HG03378 (cell line): ENCODE measurements at regions not wholly inside any gene's neighbourhood (a gene's known extent, or its start where the extent isn't known, plus 50 kb on each side); places are given as distances from the start of the nearest gene placed in this dataset.
"Not testable (repeated sequence)": the region's sequence is repeated elsewhere in the genome, so short reads cannot be mapped to it uniquely, and the experiment has no call there.

ENCODE experiments used
- ATAC-seq: cut with Tn5 transposase; IDR thresholded peaks from one replicate; pipeline ENCODE4 v1.9.1; 2021; ENCODE audit warnings: mild to moderate bottlenecking, moderate library complexity; ENCODE audit not compliant: unreplicated experiment

DNA sequence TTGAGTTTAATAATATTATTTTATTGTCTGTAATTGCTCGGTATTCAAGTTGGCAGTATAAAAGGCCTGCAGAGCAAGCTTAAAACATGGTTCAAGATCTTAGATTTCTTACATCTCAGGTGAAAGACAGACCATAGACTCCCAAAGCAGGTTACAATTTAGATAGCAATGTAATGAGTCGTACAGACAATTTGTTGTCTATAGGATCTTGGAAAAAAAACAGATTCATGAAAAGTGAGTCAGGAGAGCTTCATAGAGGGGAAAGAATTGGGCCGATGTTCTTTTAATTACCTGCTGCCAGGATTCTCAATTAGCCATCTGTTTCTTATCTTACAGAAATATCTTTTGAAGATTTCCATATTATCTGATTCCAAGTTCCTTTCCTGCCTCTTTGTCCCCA is 111.5 kb upstream of the IKBKE start:
- ATAC-seq = not testable (repeated sequence)

DNA sequence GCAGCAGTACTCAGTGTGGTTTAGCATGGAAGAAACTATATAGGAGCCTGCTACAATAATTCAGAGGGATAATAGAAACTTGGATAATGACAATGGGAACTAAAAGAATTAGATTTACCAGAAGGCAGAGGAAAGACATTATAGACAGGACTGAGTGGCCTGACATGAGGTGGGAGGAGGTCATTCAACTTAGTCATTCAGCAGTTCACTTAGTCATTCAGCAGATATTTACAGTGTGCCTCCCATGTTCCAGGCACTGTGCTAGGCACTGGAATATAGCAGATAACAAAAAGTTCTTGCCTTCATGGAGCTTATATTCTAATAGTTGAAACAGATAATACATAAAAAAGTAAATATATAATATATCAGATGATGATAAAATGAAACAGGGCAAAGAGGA is 110.9 kb upstream of the IKBKE start:
- ATAC-seq = not testable (repeated sequence)

DNA sequence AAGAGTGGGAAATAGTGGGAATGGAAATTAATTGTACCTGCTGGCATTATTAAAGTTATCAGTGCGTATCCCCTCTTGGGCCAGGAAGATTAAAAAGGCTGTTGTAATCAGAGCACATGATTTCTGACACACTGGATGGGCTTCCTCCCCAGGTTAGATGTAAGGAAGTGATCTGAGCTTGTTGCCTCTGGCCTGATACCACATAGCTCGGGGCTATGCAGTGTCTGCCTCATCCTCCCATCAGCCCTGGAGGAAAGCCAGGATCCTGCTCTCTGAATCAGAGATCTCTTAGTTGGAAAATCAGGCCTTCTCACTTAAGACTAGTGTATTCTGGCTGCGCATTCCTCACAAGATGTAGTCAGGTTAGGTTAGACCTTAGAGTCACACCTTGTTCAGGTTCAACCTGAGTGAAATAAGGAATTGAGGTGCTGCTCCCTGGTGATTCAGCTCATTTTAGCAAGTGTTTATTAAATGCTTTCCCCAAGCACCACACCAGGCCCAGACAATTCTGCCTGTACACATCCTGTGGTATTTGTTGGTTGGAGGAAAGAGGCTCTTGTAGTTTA is 108.2 kb upstream of the IKBKE start:
- not testable (repeated sequence) for ATAC-seq

DNA sequence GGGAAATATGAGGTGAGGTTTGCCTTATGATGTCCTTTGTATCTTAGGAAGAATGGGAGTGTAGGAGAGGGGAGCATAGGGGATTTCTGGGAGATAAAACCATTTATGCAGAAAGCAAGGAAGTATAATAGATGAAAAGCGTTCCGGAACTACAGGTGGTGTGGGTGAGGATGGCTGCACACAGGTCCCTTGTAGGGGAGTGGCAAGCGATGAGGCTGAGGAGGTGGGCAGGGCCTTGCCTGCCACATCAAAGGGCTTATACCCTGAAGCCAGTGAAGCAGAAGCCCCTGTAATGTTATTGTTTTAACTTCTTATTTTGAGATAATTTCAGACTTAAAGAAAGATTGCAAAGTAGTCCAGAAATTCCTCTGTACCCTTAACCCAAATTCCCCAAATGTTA is 107.3 kb upstream of the IKBKE start:
- ATAC-seq = not testable (repeated sequence)

DNA sequence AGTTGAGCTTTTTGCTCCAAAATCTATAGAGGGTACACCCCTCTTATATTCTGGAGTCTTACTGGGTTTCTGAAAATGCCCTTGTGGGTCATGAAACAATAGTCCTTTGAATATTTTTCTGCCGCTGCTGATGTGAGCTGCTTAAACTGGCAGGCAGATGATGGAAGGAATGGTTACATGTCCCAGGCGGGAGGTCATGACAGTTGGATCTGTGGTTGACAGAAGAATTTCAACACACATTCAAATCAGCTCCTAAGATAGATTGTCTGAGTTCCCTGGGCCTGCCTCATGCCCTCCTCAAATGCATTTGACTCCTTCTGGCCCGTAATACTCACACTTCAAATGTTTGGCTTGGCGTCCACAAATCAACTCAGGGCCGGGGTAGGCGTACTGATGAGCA is 105.0 kb upstream of the IKBKE start:
- ATAC-seq = not testable (repeated sequence)

DNA sequence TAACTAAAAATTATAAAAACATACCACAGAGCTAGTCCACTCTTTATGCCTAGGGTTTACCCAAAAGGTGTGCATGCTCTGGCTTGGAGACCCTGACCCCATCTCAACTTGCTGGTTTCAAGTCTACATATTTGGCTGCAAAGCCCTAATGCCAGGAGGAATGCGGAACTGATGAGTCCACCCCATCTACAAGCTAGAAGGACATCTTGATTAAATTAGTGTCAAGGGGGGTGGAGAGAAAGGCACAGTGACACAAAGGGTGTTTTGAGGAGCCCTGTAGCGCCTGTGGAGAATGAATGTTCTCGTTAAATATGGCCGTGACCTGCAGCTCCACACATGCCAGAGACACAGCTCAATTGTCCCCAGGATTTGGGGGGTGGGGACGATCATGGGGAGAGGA is 104.1 kb upstream of the IKBKE start:
- ATAC-seq = not testable (repeated sequence)

DNA sequence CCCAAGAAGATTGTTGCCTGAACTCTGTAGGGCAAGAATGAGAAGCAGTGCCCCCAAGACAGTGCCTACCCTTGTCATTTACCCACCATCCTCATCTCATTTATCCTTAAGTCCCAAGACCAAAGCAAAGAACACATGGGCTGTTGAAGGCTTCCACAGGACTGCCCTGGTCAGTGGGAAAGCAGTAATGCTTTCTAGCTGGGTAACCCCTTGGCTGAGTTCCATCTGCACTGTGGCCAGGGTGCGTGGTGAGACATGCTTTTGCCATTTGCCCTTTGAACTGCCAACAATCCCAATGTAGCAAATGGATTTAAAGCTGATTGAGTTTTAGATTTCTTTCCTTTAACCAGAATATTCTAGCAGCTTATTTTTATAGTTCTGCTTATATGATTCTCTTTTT is 103.5 kb upstream of the IKBKE start:
- not testable (repeated sequence) for ATAC-seq

DNA sequence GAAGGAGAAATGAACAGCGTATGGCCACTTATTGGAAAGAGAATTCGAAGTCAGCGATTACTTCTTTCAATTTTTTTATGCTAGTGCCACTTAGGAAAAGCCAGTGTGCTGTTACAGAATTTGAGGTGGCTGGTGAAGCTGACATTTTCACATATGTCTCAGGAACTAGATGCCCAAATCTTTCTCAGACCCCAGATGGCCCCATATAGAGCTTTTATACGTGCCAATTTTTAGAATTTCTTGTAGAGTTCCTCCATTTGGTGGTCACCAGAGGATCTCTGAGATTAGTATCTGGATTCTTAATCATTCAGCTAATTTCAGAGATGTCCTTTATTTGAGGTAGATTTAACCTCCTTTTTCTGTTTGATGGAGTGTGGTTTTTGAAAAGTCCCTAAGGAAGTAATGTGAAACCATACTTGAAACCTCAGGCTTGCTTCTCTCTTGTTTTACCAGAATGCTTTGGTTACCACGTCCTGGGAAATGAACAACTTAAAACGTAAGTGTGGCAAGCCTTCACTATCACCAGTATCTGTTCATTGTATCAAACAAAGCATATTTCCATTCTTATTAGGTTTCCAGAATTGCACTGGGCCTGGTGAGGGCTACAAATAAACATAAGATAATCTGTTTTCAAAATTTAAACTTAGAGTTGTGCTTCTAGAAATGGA is 102.2 kb upstream of the IKBKE start:
- not testable (repeated sequence) for ATAC-seq

DNA sequence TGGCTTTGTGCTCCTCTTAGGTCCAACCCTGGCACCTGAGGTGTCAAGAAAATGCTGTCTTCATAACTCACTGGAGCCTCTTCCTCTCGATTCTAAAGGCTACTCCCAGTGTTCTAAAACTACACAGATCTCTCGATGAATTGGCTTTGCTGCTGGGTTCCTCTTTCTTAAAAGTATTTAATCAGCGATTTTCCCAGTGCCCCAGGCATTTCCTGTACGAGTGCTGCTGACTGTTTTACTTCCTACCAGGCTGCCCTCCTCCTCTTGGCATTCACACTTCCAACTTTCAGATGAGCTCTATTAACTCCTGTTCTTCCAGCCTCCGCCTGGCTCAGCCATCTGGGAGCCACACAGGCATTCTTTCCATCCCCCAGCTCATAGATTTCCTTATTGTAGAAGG is 95.6 kb upstream of the IKBKE start:
- not testable (repeated sequence) for ATAC-seq

DNA sequence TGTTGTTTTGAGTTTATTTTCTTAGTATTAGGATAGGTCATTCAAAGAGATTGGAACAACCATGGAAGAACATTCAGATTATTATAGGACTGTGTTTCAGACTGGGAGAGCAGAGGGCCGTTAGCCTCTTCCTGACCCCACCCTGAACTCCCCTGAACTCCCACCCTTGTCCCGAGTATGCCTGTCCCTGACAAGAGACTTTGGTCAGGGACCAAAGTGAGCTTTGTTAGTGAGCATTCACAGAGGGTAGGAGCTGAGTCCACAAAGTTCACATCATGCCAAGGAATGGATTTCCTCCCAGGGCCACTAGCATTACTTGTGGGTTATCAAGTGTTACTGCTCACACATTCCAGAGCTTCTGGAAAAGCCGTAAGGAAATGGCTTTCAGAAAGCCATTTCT is 94.7 kb upstream of the IKBKE start:
- ATAC-seq = not testable (repeated sequence)

DNA sequence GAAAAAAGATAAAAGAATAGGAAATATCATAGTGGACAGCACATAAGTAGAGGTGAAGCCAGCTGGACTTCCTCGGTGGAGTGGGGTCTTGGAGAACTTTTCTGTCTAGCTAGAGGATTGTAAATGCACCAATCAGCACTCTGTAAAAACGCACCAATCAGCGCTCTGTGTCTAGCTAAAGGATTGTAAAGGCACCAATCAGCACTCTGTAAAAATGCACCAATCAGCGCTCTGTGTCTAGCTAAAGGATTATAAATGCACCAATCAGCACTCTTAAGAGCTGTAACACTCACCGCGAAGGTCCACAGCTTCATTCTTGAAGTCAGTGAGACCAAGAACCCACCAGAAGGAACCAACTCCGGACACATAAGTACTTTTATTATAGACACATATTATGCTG is 91.8 kb upstream of the IKBKE start:
- not testable (repeated sequence) for ATAC-seq

DNA sequence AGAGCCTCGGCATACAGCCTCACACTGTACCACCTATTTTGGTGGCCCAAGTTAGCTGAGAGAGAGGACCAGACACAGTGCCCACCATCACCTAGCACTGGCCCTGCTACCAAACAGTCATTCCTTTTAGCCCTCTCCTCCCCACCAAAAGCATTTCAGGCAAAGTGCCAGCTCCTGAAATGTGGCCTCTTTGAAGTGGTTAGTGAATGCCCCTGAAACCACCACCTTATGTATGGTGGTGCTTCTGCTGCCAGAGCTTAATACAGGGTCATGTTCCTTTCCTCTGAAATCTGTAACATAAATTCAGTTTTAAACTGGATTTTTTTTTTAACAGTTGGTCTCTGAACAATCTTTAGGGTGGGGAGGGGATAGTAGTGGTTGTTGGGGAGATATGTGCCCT is 91.0 kb upstream of the IKBKE start:
- not testable (repeated sequence) for ATAC-seq

DNA sequence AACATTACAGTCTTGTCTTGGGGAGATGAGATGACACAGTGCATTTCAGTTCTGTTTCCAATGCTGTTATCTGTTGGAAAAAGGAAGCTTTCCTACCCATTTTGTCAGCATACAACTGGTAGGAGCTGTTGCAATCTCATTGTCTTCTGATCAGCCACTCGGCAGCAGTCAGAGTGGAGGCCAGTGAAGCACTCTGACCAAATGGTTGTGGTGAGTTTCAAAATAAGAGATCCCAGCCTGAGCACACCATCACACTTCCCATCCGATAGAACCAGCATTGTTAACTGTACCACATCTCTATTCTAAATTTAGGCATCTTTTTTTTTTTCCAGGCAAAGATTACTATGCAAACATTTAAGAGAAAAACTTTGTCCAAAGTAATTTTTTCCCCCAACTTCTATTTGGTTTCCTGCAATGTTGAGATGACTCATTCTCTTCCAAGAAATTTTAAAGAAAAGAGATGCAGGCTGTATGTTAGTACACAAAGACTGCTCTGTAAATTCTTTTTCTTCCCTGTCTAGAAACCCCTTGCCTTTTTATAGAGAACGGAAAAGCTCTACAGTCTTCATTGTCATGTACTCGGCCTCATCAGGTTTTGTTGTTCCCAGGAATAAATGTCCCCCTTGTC is 90.0 kb upstream of the IKBKE start:
- not testable (repeated sequence) for ATAC-seq

DNA sequence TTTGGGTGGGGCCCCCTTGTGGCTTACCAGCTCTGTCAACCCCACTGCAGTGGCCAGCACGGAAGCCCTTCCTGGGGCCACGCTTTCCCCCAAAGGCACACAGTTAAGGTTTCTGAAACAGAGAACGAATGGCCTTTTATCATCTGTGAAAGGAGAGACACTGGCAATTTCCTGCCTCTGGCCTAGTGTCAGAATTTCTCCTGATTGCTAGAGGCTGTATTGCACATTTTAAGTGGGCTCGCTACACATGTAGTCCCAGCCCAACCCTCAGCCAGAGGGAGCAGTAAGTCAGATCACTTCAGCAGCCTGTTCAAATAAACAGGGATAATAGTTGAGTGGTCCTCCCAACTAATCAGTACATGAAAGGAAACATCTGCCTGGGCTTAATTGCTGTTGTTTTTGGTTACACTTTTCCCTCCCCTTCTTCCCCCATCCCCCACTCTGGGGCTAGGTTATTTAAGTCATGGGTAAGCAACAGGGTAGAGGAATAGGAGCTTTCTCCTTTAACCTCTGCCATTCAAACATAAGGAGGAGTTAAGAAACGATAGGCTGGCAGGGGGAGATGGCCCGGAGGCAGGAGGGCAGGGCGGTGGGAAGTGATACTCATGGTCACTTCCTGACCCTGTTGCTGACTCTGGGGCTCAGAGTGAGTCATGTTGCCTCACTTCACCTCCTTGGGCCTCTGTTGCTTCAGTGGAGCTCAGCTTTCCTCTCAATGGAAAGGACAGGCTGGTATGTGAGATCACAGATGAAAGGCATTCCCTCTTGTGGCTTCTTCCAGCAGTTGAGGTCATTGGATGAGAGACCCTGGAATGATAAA is 89.3 kb upstream of the IKBKE start:
- not testable (repeated sequence) for ATAC-seq

DNA sequence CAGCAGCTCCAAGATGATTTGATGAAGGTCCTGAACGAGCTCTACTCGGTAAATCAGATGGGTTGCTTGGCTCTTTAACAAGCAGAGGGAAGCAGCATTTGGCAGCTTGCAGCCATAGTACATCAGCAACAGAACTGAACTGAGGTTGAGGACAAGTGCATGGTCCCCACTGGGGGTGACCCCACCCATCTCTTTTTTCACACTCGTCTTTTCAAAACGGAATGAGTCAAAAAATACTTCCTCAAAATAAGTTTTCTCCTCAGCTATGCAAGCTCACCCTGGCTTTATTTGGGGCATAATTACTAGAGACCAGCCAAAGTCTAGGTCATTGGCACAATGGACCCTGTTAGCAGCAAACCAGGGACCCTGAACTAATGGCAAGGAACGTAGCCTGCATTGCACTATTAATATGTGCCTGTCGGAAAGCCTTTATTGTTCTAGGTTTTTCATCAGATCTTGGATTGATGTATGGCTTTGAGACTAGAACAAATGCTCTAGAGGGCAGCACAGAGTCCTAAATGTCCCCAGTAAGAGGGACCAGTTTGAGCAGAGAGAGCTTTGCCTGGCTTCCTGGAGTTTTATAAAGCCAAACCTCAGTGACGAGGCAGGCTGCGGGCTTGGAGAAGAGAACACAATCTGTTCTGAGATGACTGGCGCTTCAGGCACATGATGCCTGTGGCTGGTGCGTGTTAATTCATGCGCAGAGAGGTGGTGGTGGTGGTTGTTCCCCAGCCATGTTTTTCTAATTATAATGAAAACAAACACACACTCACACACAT is 86.1 kb upstream of the IKBKE start:
- ATAC-seq = not testable (repeated sequence)

DNA sequence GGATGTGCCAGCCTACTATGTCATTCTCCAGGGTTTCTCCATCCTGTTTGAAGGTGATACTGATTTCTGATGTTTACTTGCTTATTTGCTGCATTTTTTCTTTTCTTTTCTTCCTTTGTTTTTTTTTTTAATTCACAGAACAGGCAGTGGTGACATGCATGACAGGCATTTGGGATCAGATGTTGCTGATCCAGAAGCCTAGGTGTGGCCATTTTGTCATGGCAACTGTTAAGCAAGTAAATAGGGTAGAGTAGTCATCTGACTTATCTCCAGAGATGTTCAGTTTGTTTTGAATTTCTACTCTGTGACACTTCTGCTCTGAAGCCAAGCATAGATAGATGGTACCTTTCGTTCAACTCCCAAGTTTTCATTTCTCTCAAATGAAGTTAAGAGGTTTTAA is 85.4 kb upstream of the IKBKE start:
- not testable (repeated sequence) for ATAC-seq

DNA sequence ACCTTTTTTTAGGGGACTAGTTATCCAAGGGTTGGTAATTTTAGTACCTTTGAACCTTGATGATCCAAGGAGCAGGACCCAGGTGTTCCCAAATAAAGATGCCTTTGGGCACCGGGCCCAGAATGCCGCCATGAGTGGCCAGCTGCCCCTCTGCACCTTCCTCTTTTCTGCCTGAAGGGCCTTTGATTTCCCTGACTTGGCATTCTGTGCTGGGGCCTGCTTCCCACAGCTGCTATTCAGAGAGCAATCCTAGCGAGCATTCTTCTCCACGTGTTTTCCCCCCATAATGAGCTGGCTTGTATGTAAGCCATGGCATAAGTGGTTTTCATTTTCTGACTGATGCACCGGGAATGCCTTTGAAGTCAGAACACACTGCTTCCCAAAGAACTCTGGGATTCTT is 82.6 kb upstream of the IKBKE start:
- not testable (repeated sequence) for ATAC-seq

DNA sequence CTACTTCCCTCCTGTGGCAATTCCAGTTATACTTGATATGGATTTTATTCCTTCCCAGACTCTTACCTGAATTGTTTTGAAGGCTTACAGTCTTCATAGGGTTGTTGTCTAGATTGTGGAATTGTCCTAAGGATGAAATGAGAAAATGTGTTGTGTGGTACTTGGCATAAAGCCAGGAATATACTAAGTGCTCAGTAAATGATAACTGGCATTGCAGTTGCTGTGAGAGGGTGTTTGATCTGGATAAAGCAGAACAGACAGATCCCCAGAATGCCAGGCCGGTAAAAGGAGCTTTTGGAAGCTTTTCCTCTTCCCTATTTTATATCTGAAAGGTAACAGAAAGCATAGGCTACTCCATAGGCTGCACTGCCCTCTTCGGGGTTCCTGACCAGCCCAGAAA is 78.4 kb upstream of the IKBKE start:
- ATAC-seq = not testable (repeated sequence)

DNA sequence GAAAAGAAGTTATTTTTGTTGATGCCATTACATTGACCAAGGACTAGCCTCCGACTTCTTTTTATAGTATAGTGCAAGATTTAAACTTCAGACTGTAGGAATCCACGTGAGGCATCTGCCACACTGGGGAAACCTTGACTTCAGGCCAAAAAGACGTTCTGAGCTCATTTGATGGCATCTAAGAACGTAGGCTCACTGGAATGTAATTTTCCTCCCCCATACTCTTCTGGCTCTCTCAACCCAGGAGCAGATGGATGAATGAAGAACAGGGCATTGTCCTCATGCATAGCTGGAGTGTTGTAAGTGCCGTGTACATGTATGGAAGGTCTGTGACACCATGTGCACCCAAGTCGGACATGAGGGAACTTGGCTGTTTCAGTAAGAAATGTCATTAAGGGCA is 72.8 kb upstream of the IKBKE start:
- not testable (repeated sequence) for ATAC-seq

DNA sequence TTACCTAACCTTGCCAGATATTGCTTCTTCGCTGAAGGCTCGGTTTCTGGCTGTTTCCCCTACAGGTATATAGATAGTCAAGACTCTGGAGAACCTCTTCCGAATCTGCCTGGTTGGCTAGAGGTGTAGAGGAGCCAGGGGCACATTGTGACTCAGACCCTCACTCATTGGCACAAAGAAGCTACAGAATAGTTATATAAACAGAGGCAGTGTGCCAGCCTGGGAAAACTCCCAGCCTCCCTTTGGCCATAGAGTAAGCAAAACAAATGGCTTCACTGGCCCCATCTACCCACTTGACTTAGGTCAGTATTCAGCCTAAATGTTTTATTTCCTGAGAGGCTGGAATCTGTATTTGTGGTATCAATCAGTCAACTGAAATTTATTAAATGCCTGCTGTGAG is 72.0 kb upstream of the IKBKE start:
- ATAC-seq = not testable (repeated sequence)
